DMS153 treated with DMSO at 0.1 percent for 48 hours (cell line): ENCODE measurements at regions not wholly inside any gene's neighbourhood (a gene's known extent, or its start where the extent isn't known, plus 50 kb on each side); places are given as distances from the start of the nearest gene placed in this dataset.

Experiments used
- DNase-seq: peaks from one replicate; lab custom pipeline; 2025; ENCODE audit not compliant: unreplicated experiment; lab: John Stamatoyannopoulos, UW

- no peak for DNase-seq
Measured at GRCh38 chr4:135236048-135236447, 1034.5 kb upstream of the PABPC4L start.

- DNase-seq = no peak
Measured at GRCh38 chr4:135227842-135228241, 1026.3 kb upstream of the PABPC4L start.

GRCh38 chr4:135225551-135225950, 1024.0 kb upstream of the PABPC4L start:
- DNase-seq = no peak

- no peak for DNase-seq
Measured at GRCh38 chr4:135210341-135210740, 1008.8 kb upstream of the PABPC4L start.

- DNase-seq = no peak
Measured at GRCh38 chr4:135207531-135207930, 1005.9 kb upstream of the PABPC4L start.

GRCh38 chr4:135204311-135204710, 1002.7 kb upstream of the PABPC4L start:
- DNase-seq = no peak

GRCh38 chr4:135201081-135201480, 999.5 kb upstream of the PABPC4L start:
- no peak for DNase-seq

GRCh38 chr4:135197641-135198040, 996.1 kb upstream of the PABPC4L start:
- DNase-seq = no peak

GRCh38 chr4:135194477-135194876, 992.9 kb upstream of the PABPC4L start:
- no peak for DNase-seq

GRCh38 chr4:135192751-135193535, 991.4 kb upstream of the PABPC4L start:
- DNase-seq = no peak

- no peak for DNase-seq
Measured at GRCh38 chr4:135191596-135191995, 990.0 kb upstream of the PABPC4L start.

GRCh38 chr4:135186002-135186401, 984.4 kb upstream of the PABPC4L start:
- DNase-seq = no peak

GRCh38 chr4:135185256-135185655, 983.7 kb upstream of the PABPC4L start:
- no peak for DNase-seq

- no peak for DNase-seq
Measured at GRCh38 chr4:135184715-135185114, 983.1 kb upstream of the PABPC4L start.

- no peak for DNase-seq
Measured at GRCh38 chr4:135177321-135177720, 975.7 kb upstream of the PABPC4L start.

GRCh38 chr4:135166661-135167060, 965.1 kb upstream of the PABPC4L start:
- DNase-seq = no peak

GRCh38 chr4:135164601-135165000, 963.0 kb upstream of the PABPC4L start:
- DNase-seq = no peak

- no peak for DNase-seq
Measured at GRCh38 chr4:135144498-135144897, 942.9 kb upstream of the PABPC4L start.

- no peak for DNase-seq
Measured at GRCh38 chr4:135124196-135124595, 922.6 kb upstream of the PABPC4L start.

GRCh38 chr4:135123632-135124031, 922.0 kb upstream of the PABPC4L start:
- DNase-seq = no peak

- no peak for DNase-seq
Measured at GRCh38 chr4:135122457-135122856, 920.9 kb upstream of the PABPC4L start.

GRCh38 chr4:135120195-135120594, 918.6 kb upstream of the PABPC4L start:
- no peak for DNase-seq

- no peak for DNase-seq
Measured at GRCh38 chr4:135114079-135114478, 912.5 kb upstream of the PABPC4L start.
